ENCODE measurements at regions not wholly inside any gene's neighbourhood (a gene's known extent, or its start where the extent isn't known, plus 50 kb on each side); places are given as distances from the start of the nearest gene placed in this dataset.

- no peak for DNase-seq
These were observed 179.0 kb downstream of the ADGRA3 start for GRCh38 chr4:22336822-22337221.

GRCh38 chr4:22334155-22334554, 181.7 kb downstream of the ADGRA3 start:
- no peak for DNase-seq

- DNase-seq: no peak
These were observed 191.4 kb downstream of the ADGRA3 start for GRCh38 chr4:22324422-22324821.

- no peak for DNase-seq
These were observed 192.2 kb downstream of the ADGRA3 start for GRCh38 chr4:22323691-22324090.

DNA sequence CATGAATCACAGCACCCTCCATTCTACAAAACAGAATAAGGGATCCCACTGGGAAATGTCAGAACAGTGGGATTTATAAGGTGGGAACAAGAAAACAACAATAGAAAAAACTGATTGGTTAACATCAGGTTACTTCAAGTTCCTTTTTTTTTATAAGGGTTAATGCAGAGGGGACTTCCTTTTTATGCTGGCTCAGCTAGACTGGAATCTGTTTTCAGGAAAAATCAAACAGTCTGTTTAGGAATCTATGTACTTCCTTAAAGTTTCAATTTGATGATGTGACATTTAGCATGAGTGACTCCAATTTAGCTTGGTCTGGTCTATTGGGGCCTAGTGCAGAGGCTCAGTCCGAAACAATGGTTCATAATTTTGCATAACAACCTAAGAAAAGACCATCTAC, 192.9 kb downstream of the ADGRA3 start:
- DNase-seq: no peak

- no peak for DNase-seq
These were observed 200.2 kb downstream of the ADGRA3 start for GRCh38 chr4:22315628-22316027.

DNA sequence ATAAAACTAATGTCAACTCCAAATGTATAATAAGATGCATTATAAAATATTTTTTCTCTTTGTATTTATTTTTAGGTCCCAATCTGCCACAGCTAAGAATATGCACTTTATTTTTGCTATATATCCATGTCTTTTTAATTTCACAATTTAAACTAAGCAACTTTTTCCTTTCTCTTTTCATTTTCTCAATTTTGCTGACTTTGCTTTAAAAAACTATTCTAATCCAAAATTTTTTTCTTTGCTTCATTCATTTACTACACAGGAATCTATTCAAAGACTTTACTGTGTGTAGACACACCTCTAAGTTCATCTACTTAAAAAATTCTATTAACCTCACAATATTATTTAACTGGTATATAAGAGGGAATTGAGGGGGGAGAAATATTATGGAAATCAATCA, 201.9 kb downstream of the ADGRA3 start:
- no peak for DNase-seq

- no peak for DNase-seq
These were observed 203.8 kb downstream of the ADGRA3 start for GRCh38 chr4:22312113-22312512.

- no peak for DNase-seq
These were observed 214.6 kb downstream of the ADGRA3 start for GRCh38 chr4:22301253-22301652.

- no peak for DNase-seq
These were observed 216.2 kb downstream of the ADGRA3 start for GRCh38 chr4:22299678-22300077.

GRCh38 chr4:22287631-22288030, 228.2 kb downstream of the ADGRA3 start:
- no peak for DNase-seq

DNA sequence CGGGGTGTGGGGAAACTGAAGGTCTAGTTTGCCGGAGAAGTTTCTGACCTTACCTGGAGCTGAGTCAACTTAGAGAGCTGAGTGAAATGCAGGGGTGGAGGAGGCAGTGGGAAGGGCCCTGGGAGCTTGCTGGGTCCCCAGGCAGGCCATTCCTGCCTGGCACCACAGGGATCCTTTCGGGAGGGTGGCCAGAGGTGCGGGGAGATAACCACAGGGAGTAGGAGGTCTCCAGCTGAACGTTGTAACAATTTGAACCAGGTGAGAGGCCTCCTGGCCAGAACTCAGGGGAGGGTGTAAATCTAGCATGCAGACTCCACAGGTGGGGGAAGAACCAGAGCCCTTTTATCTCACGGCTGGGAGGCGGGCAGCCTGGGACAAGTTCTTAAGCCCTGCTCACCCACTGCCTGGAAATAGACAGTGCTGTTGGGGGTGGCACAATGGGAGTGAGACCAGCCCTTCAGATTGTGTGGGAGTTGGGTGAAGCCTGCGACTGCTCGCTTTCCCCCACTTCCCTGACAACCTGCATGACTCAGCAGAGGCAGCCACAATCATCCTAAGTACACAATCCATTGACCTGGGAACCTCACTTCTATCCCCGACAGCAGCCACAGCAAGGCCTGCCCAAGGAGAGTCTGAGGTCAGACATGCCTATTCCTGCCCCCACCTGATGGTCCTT, 247.4 kb downstream of the ADGRA3 start:
- no peak for DNase-seq

DNA sequence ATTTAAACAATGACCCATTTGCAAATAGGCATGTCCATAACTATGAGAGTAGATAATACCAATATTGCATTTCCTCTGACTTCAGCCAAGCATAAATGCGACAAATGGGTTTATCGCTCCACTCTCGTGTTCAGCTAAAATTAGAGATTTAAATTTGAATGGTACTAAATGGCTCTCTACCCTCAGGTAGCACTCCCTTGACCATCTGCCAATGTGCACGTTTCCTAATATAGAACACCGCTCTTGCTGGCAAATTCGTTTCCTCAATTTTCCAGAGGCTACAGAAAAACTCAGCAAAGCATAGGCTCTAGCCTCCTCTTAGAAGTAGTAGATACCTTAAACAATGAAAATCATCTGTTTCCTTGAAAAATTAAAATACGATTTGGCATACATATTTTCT, 251.6 kb downstream of the ADGRA3 start:
- no peak for DNase-seq

GRCh38 chr4:22253431-22253830, 262.4 kb downstream of the ADGRA3 start:
- DNase-seq: no peak

DNA sequence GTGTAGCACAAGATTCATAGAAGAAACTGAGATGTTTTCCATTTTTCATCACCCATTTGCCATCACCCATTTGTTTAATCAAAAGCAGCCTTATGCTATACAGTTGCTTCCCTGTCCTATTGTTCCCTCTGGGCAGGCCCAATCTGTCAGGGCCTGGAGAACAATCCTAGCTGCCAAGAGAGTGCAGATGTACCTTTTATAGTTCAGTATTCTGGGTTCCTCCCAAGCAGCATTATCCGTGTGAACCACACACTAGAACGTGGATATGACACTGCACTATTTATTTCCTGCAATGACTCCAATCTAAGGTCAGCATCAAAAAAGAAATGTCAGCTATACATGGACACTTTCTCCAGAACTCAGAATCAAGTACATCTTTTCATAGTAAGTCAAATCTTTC, 269.0 kb downstream of the ADGRA3 start:
- DNase-seq: no peak

GRCh38 chr4:22245294-22245693, 270.6 kb downstream of the ADGRA3 start:
- no peak for DNase-seq

- DNase-seq: no peak
These were observed 274.5 kb downstream of the ADGRA3 start for GRCh38 chr4:22241415-22241814.

DNA sequence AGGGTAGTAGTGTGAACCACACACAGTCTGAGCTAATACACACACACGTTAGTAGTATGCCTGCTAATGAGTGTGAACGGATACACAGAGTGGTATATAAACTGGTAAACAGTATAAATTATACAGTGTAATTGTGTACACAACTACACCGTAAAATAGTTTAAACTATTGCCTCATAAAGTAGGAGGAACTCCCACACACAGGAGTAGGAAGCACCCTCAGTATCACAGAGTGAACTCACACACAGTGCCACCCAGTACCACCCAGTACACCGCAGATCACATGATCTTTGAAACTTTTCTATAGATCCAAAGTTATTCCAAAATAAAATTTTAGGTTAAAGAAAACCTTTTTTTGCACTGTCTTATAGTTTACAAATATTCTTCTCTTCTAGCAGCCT, 275.1 kb downstream of the ADGRA3 start:
- DNase-seq: no peak

- no peak for DNase-seq
These were observed 277.1 kb downstream of the ADGRA3 start for GRCh38 chr4:22238742-22239141.

GRCh38 chr4:22237846-22238494, 277.9 kb downstream of the ADGRA3 start:
- DNase-seq: no peak

GRCh38 chr4:22237155-22237751, 278.6 kb downstream of the ADGRA3 start:
- DNase-seq: no peak

GRCh38 chr4:22235698-22236097, 280.2 kb downstream of the ADGRA3 start:
- DNase-seq: peak; percentile 69

- DNase-seq: no peak
These were observed 282.6 kb downstream of the ADGRA3 start for GRCh38 chr4:22233230-22233629.

DNA sequence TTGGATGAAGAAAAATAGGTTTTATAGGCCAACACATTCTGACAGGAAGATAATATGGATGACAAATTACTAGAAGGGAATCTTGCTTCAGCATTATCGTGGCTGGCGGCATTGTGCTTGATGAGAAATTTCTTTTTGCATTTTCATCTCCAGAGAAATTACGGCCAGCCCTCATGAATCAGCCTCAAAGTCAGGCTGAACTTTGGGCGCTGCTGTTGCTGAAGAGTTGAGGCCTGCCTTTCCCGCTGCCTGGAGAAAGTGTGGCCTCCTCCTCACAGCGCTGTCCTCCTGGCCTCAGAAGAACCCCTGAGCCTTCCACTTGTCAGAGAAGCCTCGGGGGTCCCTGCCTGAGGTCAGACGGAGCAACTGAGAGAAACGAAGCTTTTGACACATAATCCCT, 272.4 kb upstream of the KCNIP4 start:
- DNase-seq: no peak

DNA sequence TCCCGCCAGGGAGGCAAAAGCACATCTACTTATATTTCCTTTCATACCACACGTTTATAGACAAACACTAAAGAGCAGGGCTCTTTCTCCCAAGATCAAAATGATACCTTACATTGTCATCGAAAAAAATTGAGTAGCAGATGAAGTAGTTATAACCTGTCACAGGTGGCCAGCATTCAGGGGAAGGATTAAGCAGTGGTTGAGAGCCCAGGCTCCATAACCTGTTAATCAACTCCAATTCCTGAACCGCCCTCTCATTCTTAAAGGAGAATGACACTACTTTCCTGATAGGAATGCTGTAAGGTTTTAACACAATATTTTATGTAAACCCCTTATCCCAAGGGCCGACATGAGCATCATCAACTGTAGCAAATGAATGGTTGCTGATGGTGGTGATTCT, 268.9 kb upstream of the KCNIP4 start:
- DNase-seq: no peak
